Tibial nerve (tissue), 3 donors: ENCODE measurements at regions not wholly inside any gene's neighbourhood (a gene's known extent, or its start where the extent isn't known, plus 50 kb on each side); places are given as distances from the start of the nearest gene placed in this dataset.

Experiments used
- EP300 ChIP-seq, 2 donors: sonication (generic); formaldehyde crosslinking; IDR thresholded peaks; one replicate each; pipeline ENCODE4 v1.6.1; 2017; ENCODE audit warnings: antibody characterized with exemption in 2 of 2, mild to moderate bottlenecking in 1 of 2
- POLR2A ChIP-seq, 2 donors: fragments of 450-650 bp; IDR thresholded peaks; one replicate each; pipeline ENCODE4 v1.6.1; 2017; ENCODE audit warnings: antibody characterized with exemption in 2 of 2, mild to moderate bottlenecking in 2 of 2, moderate library complexity in 2 of 2

DNA sequence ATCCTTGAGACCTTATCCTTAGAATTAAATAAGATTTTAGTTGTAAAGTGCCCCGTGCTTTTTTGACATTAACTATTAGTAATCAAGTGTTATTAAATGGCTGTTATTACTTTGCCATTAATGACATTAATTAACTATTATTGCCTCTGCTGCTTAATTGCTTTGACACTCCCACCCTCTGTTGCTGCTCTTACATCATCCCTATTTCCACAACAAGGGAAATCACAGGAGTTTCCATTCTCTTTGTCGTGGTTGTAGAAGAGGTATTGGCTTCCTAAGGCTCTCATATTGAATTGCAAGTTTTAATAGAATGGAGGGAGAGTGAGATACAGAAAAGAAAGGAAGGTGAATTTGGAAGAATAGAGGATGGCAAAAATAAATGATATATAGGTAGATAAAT lies 545.8 kb downstream of the MMUT start:
- TF ChIP-seq POLR2A (IDR thresholded peaks at IDR 0.05), result no peak
- no peak for TF ChIP-seq EP300 (IDR thresholded peaks at IDR 0.05)
